HG03066 (cell line): ENCODE measurements at regions not wholly inside any gene's neighbourhood (a gene's known extent, or its start where the extent isn't known, plus 50 kb on each side); places are given as distances from the start of the nearest gene placed in this dataset.

Experiments used
- ATAC-seq: cut with Tn5 transposase; IDR thresholded peaks from one replicate; pipeline ENCODE4 v1.9.1; 2021; ENCODE audit warnings: low read depth; ENCODE audit not compliant: unreplicated experiment

GRCh38 chr15:58235961-58236360 lies 97.8 kb downstream of the AQP9 start:
- ATAC-seq = no peak

DNA sequence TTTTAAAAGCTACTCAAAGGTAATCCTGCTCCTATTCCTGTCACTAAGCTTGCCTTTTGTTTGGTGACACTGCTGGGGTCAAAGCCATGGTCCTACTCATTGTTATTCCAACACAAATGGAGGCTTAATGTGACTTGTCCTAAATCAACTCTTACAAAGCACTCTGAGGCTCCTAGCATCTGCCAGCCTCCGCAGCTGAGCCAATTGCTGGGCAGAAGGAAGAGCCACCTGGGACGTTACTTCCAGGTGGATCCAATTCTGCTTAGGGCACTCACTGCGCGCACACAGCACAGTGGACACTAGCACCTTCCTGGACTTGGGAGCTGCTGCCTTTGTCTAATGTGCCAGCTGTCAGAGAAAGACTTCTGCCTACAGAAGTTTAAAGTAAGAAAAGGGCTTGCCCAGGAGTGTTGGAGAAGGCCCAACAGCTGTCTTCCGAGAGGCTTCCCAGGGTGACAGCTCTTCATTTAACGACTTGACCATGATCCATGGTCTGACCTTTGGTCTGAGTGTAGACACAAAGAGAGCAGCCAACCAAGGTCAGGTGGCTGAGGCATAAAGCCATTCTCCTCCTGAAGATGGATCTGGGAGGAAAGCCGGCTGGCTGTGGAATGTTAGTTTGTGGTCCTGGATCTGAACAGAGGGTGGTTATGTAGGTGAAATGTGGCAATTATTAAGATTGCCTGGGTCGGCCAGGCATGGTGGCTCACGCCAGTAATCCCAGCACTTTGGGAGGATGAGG lies 102.2 kb downstream of the AQP9 start:
- no peak for ATAC-seq

GRCh38 chr15:58241872-58242271 lies 103.7 kb downstream of the AQP9 start:
- ATAC-seq = no peak

- no peak for ATAC-seq
Observed at GRCh38 chr15:58243070-58243469, 104.9 kb downstream of the AQP9 start.

DNA sequence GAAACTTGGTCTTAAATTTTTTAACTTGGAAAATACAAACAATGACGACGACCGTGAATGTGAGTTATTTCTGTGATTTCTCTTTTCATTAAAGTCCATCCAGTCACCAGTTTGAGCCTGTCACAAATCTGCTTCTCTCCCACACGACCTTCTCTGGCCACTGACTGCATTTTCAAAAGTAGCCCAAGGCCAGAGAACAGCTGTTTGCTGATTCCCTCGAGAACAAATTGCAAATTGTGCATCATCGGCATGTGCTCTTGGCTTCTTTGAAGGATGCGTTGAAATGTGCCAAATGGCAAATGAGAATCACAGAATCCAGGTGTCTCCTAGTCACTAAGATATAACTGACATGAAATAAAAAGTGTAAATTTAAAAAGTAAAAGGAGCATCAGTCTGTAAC lies 106.4 kb downstream of the AQP9 start:
- no peak for ATAC-seq

- no peak for ATAC-seq
Observed at GRCh38 chr15:58246041-58246440, 107.9 kb downstream of the AQP9 start.

GRCh38 chr15:58247855-58248842 lies 110.0 kb downstream of the AQP9 start:
- no peak for ATAC-seq

- ATAC-seq = no peak
Observed at GRCh38 chr15:58249646-58250312, 111.6 kb downstream of the AQP9 start.

DNA sequence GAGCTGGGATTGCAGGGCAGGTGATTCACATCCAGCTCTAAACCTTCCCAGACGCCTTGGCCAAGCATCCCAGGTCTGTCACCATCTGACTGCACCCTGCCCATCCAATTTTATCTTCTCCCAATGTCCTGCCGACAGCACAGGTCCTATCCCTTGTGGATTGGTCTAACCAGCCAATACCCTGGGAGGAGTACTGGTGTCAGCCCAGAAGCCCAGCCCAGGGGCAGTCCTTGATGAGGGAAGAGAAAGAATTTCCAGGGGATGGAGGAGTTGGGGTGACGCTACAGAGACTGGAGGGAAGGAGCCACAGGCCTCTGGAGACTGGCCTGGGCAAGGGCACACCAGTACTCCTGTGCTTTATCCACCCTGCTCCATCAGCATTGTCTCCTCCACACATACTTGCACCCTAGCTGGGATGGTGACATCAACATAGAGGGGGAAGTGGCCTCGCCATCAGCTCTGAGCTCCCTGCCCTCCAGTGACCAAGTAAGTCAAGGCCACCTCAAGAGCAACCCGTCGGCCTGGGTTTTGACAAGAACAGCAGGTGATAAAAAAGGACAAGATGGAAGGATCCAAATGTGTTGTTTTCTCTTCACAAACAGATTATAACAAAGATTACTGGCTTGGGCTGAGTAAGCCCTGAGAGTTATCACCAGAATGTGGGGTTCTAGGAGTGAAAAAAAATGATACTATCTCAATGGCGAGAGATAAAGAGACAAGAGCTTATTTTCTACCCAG lies 114.6 kb downstream of the AQP9 start:
- ATAC-seq = no peak

GRCh38 chr15:58257776-58258325 lies 119.7 kb downstream of the AQP9 start:
- ATAC-seq = no peak

GRCh38 chr15:58258501-58259292 lies 120.5 kb downstream of the AQP9 start:
- no peak for ATAC-seq

DNA sequence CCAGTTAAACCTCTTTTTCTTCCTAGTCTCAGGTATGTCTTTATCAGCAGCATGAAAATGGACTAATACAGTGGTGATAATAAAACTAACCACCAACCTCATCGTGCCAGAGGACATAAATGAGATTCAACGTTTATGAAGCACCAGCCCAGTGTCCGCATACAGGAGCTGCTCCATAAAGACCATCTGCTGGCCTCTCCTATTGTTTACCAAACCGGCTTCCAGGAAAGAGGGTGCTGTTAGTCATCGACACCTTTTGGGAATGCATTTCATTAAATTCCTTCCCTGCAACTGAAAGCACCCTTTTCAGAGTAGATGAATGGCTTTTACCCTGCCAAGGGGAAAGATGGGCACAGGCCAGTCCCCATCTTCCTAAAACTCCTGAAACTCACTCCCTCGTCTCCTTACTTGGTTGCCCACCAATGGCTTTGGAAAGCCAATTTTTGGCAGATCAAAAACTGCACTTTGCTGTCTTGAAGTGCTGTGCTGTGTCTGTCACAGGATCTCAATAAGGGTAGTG lies 122.1 kb downstream of the AQP9 start:
- no peak for ATAC-seq

GRCh38 chr15:58260725-58261267 lies 122.6 kb downstream of the AQP9 start:
- no peak for ATAC-seq

GRCh38 chr15:58261368-58261767 lies 123.2 kb downstream of the AQP9 start:
- no peak for ATAC-seq

DNA sequence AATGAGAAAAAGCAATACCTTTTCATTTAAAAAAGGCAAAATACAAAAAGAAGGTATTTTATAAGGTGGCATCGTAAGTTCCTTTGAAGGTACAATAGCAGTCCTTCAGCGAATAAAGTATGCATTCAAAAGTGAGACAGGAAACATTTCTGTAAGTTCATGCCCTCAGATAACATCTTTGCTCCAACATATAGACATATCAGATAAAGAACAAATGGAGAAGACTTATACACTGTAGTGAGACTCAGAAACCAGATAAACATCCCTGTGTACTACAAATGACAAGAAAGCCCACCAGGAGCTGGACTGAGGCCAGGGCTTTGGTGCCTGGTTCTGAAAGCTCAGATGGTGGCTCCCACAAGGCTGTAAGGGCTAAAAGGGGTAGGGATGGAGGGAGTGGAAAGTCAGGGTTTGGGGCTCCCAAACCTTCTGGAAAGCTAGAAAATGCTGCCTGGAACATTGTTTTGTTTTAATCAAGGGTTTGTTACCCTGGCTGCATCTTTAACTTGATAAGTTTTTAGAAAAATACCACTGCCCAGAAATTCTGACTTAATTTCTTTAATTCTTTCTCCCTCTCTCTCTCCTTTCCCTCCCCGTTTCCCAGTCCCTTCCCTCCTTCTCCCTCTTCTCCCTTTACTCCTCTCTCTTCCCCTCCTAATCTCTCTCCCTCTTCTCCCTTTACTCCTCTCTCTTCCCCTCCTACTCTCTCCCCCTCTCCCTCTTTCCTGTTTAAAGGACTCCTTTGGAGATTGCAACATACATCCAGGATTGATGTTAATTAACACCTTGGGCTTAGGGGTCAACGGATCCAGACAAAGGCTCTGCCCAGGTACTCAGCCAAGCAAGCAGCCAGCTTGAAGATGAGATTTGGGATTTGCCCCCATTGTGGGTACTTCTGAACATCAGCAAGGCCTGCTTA lies 126.1 kb downstream of the AQP9 start:
- ATAC-seq = no peak

- ATAC-seq = no peak
Observed at GRCh38 chr15:58267051-58267450, 128.9 kb downstream of the AQP9 start.

GRCh38 chr15:58268746-58269267 lies 130.6 kb downstream of the AQP9 start:
- no peak for ATAC-seq
